Ecto neural progenitor cell (in vitro differentiated cells): ENCODE measurements at regions not wholly inside any gene's neighbourhood (a gene's known extent, or its start where the extent isn't known, plus 50 kb on each side); places are given as distances from the start of the nearest gene placed in this dataset.

Source experiments
- DNase-seq: peaks from one replicate; pipeline ENCODE4 v3.0.0-alpha.2; 2018; ENCODE audit warnings: low spot score

- no peak for DNase-seq
These were observed 1647.4 kb upstream of the PRR20A start for GRCh38 chr13:55493297-55493696.

GRCh38 chr13:55497486-55497885 is 1643.2 kb upstream of the PRR20A start:
- no peak for DNase-seq

DNA sequence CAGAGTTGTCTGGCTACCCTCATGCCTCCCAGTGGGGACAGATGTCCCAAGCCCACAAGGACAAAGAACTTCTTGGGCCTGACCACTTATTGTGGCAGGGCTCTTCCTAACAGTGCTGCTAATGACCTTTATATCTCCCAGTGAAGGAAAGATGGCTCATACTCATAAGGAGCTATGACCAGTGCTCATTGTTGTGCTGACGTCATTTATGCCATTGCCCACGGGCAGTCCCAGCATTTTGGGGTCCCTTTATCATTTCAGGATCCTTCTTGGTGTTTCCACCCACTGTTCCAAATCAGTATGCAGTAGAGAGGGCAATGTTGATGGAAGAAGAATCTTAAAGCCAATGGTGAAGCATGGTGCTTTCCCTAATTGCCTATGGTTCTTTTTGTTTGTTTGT is 1640.0 kb upstream of the PRR20A start:
- no peak for DNase-seq

GRCh38 chr13:55516610-55517009 is 1624.1 kb upstream of the PRR20A start:
- DNase-seq: no peak

GRCh38 chr13:55517312-55517711 is 1623.4 kb upstream of the PRR20A start:
- DNase-seq: no peak

DNA sequence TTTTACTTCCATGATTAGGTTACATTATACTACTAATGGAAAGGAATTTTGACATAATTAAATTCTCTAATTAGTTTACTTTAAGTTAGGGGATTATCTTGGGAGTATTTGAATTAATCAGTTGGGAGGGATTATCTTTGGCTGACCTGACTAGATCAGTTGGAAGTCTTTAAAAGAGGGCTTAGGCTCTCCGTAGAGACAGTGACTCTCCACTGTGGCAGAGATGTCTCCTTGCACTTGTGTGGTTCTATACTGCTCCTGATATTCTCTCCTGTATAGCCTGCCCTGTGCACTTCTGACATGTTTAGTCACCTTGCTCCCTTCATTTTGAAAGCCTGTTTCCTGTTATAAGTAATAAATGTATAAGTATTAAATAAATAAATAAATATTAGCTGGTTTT is 1612.3 kb upstream of the PRR20A start:
- DNase-seq: no peak

DNA sequence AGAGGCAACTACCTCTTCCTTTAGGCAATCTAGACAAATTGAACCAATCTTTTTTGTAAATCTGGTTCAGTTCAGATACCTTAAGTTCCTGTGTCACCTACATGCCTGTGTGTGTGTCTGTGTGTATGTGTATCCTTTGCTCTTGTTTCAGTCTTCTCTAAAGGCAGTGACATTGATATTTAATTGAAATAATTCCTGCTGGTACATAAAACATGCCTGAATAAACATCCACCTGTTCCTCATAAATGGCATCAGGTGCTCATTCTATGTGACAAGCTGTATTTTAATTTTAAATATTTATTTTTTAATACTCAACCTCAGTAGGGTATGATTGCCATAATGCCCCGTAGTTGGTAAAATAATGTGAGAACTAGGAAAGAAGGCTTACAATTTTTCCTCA is 1606.4 kb upstream of the PRR20A start:
- no peak for DNase-seq

DNA sequence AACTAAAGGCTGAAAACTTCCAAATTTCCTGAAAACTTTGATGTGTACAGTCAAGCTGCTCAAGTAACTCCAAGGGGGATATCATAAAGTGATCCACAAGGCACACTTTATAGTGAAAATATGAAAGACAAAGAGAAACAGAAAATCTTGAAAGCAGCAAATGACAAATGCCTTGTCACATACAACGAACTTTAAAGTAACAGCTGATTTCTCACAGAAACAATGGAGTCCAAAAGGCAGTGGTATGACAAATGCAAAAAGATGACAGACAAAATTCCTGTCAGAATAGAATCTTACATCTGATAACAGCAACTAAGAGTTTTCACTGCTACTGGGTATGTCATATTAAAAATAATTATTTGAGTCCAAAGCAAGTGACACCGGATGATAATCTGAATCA is 1602.3 kb upstream of the PRR20A start:
- no peak for DNase-seq

DNA sequence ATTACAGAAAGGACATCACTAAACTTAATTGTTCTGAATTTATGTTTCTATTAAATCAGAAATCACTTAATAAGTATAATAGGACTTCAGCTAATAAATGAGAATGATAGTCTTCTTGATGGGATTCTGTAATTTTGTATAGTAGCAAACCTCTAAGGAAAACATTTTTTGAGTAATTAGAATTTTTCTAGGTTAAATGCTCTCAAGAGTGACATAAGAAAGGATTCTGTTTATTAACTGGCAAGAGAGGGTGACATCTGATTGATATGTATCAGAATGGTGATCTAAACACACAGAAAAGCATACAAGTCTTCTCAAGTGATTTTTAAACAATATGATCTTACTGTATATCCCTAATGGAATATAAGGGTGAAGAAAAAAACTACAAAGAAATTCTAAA is 1597.7 kb upstream of the PRR20A start:
- DNase-seq: no peak

GRCh38 chr13:55550624-55551023 is 1590.1 kb upstream of the PRR20A start:
- DNase-seq: no peak

DNA sequence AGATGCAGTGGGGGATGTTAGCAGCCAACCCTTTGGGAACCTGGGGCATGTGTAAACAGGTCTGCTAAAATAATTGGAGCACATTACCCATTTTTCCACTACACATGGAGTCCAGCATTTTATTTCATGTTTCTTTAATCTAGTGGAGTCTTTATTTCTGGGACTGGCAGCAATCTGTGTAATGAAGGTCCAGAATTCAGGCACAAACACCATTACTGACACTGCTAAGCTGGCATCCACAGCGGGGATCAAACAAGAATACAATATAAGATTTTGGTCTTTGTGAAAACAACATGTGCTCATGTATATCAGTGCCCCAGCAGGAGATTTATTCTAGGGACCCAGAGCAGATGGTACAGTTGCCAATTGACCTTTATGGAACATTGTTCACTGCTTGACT is 1587.0 kb upstream of the PRR20A start:
- DNase-seq: no peak

- no peak for DNase-seq
These were observed 1586.0 kb upstream of the PRR20A start for GRCh38 chr13:55554741-55555140.

DNA sequence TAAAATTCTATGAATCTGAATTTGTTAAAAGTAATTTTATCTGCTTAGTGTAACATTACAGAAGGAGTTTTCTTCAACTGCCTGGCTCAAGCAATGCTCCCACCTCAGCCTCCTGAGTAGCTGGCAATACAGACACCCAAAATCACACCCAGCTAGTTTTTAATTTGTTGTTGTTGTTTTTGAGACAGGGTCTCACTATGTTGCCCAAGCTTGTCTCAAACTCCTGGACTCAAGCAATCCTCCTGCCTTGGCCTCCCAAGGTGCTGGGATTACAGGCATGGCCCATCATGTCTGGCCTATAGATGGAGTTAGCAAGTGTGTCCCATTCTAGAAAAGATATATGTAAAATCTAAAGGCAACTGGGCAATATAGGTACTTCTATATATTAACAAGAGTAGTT is 1580.4 kb upstream of the PRR20A start:
- no peak for DNase-seq

- no peak for DNase-seq
These were observed 1577.5 kb upstream of the PRR20A start for GRCh38 chr13:55563267-55563666.

GRCh38 chr13:55566334-55566733 is 1574.4 kb upstream of the PRR20A start:
- no peak for DNase-seq

GRCh38 chr13:55566779-55567178 is 1573.9 kb upstream of the PRR20A start:
- no peak for DNase-seq

DNA sequence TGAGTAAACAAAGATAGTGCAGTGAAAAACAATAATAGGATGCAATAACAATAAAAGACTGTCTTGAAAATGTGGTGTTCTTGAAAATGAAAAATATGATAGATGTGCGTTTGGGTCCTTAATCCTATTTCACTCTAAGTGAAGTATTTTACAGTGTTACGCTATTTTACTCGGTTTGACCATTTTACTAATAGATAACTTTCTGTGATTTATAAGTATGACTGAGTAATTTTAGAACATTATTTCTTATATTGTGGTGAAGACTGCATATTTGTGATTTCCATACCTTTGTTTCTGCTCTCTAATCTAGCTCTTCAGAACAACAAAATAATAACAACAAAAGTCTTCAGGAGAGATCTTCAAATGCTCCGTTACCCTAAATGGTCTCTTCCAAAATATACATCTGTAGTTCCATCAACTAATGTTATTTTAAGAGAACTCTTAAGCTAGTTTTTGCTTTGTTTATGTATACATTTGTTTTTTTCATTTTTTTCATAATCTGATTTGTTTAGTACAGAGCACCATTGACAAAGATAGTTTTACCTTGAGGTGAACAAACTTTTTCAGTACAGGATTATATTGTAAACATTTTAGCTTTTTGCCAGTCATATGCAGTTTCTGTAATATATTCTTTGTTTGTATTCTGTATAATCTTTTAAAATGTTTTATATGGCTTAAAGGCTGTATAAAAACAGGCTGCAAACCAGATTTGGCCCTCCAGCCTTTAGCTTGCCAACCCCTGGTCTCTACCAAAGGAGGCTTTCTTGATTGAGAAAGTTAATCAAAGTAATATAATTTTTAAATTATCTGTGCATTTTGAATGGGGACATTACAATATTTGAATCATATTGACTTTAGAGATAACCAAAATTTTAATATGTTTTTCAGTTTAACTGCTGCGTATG is 1572.7 kb upstream of the PRR20A start:
- DNase-seq: no peak

DNA sequence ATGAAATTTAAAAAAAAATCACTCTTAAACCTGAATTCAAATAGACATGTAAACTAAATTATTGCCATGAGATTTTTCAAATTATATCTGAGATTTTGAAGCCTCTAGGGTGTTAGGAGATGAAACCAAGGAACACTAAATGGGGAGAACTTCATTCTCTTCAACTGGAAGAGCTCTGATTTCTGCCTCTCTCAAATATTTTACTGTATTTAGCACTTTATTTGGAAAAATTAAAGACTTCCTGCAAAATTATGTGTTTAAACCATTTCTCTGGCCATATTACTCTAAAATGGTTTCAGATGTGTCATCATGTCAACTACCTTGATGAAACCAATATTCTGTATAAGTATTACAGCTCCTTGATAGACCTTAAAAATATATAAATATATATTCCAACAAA is 1571.6 kb upstream of the PRR20A start:
- no peak for DNase-seq

DNA sequence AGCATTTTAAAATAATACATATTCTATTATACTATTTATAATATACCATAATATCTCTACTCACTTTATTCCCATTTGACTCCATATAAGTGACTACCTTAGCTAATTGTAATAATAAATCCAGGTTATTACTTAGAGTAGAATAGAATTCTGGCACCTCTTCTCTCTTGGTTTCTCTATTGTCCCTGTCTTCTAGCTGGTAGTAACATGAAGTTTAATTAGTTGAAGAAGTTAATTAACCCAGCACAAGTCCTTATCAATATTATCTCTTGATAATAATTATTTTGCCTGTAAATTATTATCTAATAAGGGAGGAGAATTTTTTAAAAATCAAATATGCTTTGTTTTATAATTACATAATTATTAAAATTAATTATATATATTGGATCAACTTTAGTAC is 1571.2 kb upstream of the PRR20A start:
- no peak for DNase-seq

DNA sequence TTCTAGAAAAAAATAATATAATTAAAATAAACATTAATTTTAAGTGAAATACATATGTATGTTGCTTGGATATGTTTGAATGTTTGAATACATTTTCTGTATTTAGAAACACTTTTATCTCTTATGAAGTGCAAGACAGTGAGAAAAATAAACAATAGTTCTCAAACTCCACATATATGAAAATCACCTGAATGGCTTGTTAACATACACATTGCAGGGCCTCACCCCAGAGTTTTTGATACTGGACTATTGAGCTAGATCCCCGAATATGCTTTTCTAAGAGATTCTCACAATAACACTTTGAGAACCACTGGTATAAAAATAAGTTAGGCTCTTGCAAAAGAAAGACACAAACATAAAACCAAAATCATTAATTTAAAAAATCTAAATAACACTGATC is 1570.3 kb upstream of the PRR20A start:
- DNase-seq: no peak

DNA sequence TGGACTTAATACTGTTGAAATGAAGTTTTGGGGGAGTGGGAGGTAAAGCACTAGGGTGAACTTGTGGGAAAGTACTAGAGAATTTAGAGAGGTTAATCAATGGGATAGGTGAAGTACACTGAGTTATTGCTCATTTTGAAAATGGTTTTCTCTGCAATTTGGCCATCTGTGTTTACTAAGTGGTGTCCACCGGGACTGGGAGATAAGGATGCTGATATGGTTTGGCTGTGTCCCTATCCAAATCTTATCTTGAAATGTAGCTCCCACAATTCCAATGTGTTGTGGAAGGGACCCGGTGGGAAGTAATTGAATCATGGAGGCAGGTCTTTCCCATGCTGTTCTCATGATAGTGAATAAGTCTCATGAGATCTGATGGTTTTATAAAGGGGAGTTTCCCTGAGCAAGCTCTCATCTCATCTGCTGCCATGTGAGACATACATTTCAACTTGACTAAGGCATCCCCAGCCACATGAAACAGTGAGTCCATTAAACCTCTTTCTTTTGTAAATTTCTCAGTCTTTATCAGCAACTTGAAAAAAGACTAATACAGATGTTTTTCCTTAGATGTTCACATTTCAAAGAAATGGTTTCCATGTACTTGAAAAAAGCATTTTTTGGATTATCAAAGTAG is 1569.4 kb upstream of the PRR20A start:
- DNase-seq: no peak

GRCh38 chr13:55572408-55572807 is 1568.3 kb upstream of the PRR20A start:
- DNase-seq: no peak

DNA sequence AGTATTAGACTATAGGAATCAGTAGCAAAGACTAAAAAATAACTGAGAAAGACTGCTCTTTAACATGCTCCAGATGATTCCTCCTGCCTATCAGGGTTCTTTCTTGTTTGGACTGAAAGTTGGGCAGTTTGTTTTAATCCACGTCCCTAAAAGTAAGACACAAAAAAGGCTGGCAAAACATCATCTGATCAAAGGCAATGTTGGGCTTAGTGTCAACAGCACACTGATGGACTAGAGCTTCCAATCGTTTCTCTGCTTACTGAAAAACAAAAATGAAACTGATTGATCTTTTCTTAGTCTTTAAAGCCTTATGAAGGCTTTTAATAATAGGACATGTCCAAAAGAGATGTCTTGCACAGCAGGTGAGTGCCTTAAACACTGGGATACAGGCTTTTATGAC is 1567.9 kb upstream of the PRR20A start:
- DNase-seq: no peak

DNA sequence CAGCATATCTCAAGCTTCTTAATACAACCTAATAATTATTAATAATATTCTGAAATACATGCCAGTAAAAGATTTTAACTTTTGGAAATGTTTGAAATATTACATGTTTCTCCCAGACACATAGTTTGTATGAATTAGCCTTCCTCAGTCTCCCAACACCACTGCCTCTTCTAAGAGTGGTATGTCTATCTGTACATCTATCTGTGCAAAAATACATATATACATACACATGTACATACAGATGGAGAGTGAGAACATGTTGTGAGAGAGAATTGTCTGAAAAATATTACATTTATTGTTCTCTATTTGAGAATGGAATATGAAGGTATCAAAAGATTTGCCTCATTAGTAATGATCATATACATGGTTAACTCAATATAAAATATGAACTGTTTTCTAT is 1567.2 kb upstream of the PRR20A start:
- no peak for DNase-seq
